Heart left ventricle (tissue), 13 donors: ENCODE measurements at regions not wholly inside any gene's neighbourhood (a gene's known extent, or its start where the extent isn't known, plus 50 kb on each side); places are given as distances from the start of the nearest gene placed in this dataset.

Experiments
- CTCF ChIP-seq, 12 donors: fragments of 200-600 bp; sonication (generic) in 4 of 12; IDR thresholded peaks; one replicate each; pipeline versions ENCODE4 v1.5.0 to v1.8.0; 2018 to 2022; ENCODE audit warnings: antibody characterized with exemption in 12 of 12, mild to moderate bottlenecking in 5 of 12
- POLR2A ChIP-seq, 2 donors: fragments of 450-650 bp; IDR thresholded peaks; one replicate each; pipeline ENCODE4 v1.6.1; 2017; ENCODE audit warnings: antibody characterized with exemption in 2 of 2, mild to moderate bottlenecking in 2 of 2, moderate library complexity in 2 of 2
- donor health status: ischemic (EF 13 %, LVEDD 7.1; RV severe dilation, severe dysfunction).
- donor health status: DM: no; HTN: yes; CAD: no.
- donor health status: DM: no; HTN: no; CAD: no.
- donor health status: ischemic (EF 25% LVEDD 6.9; RV normal size, moderate dysfunction).
- donor health status: ischemic (EF 25% LVEDD 5.7; RV mildly dilated, moderate dysfunction).
- donor health status: ischemic (EF 35%, LVEDD 5.7; RV mildly dilated, moderate dysfunction).
- donor health status: nonischemic (EF 11% LVEDD 7.7; RV severe dilation, severe dysfunction).
- donor health status: DM: yes; HTN: yes; CAD: no.
- donor health status: PGD.
- donor health status: ischemic (EF 29% LVEDD 5.4; RV normal size, mild dysfunction).
- donor health status: nonischemic (EF 23%, LVEDD 6.1; RV moderate dilation, normal function).

- no peak for TF ChIP-seq CTCF (IDR thresholded peaks at IDR 0.05)
- no peak for TF ChIP-seq POLR2A (IDR thresholded peaks at IDR 0.05)
Observed at GRCh38 chr14:56891226-56891625, 80.9 kb upstream of the OTX2 start.
